CD4-positive, alpha-beta memory T cell (primary cell): ENCODE measurements at regions not wholly inside any gene's neighbourhood (a gene's known extent, or its start where the extent isn't known, plus 50 kb on each side); places are given as distances from the start of the nearest gene placed in this dataset.

Experiments
- CTCF ChIA-PET: fragments of 350-600 bp; sonication (Branson Sonifier 250); formaldehyde crosslinking; loops from one replicate; lab custom pipeline; 2021; ENCODE audit warnings: inconsistent platforms; ENCODE audit not compliant: partially characterized antibody; lab: Charles Lee
- POLR2A ChIA-PET: fragments of 350-600 bp; sonication (Branson Sonifier 250); formaldehyde crosslinking; loops from one replicate; lab custom pipeline; 2021; ENCODE audit not compliant: partially characterized antibody; lab: Charles Lee
- DNase-seq, 5 donors: peaks; one replicate each; pipeline versions ENCODE4 v3.0.0 to v3.0.0-alpha.2; 2020 to 2022; ENCODE audit warnings: mixed read lengths in 1 of 5
- H3K27ac ChIP-seq: one replicate; pipeline ENCODE4 v1.7.0; 2013; ENCODE audit warnings: low read depth, low read length
- H3K27me3 ChIP-seq: 2 replicates; pipeline ENCODE4 v1.7.0; 2013; ENCODE audit warnings: mild to moderate bottlenecking, low read length, moderate library complexity; ENCODE audit not compliant: insufficient read depth
- H3K36me3 ChIP-seq: 2 replicates; pipeline ENCODE4 v1.7.0; 2013; ENCODE audit warnings: mild to moderate bottlenecking, low read length, moderate library complexity; ENCODE audit not compliant: insufficient read depth
- H3K4me1 ChIP-seq: 2 replicates; pipeline ENCODE4 v1.7.0; 2013; ENCODE audit warnings: mild to moderate bottlenecking, low read length, moderate library complexity; ENCODE audit not compliant: insufficient read depth
- H3K4me3 ChIP-seq, 2 donors: one replicate each; pipeline ENCODE4 v1.7.0; 2013; ENCODE audit warnings: low read length in 2 of 2, mild to moderate bottlenecking in 1 of 2
- H3K9me3 ChIP-seq, 2 donors: one replicate each; pipeline ENCODE4 v1.7.0; 2013; ENCODE audit warnings: low read length in 2 of 2, control low read depth in 1 of 2; ENCODE audit not compliant: control insufficient read depth in 1 of 2
- H3K27ac Mint-ChIP-seq, 7 donors: one replicate each; pipeline ENCODE4 v1.8.0; 2020 to 2021; ENCODE audit warnings: mixed read lengths in 7 of 7, mild to moderate bottlenecking in 6 of 7, inconsistent platforms in 3 of 7, moderate library complexity in 3 of 7
- H3K27me3 Mint-ChIP-seq, 2 donors: one replicate each; pipeline ENCODE4 v1.8.0; 2020 to 2021; ENCODE audit warnings: mixed read lengths in 2 of 2
- H3K36me3 Mint-ChIP-seq, 2 donors: one replicate each; pipeline ENCODE4 v1.8.0; 2020 to 2021; ENCODE audit warnings: mixed read lengths in 2 of 2, inconsistent platforms in 1 of 2, mild to moderate bottlenecking in 1 of 2
- H3K4me1 Mint-ChIP-seq, 4 donors: one replicate each; pipeline ENCODE4 v1.8.0; 2020 to 2021; ENCODE audit warnings: mixed read lengths in 4 of 4, mild to moderate bottlenecking in 1 of 4
- H3K4me3 Mint-ChIP-seq, 8 donors: one replicate each; pipeline ENCODE4 v1.8.0; 2020 to 2021; ENCODE audit warnings: mixed read lengths in 8 of 8, mild to moderate bottlenecking in 7 of 8, moderate library complexity in 6 of 8, inconsistent platforms in 3 of 8
- H3K9me3 Mint-ChIP-seq, 8 donors: one replicate each; pipeline ENCODE4 v1.8.0; 2020 to 2021; ENCODE audit warnings: mixed read lengths in 8 of 8, mild to moderate bottlenecking in 5 of 8, inconsistent platforms in 3 of 8, moderate library complexity in 1 of 8
- intact Hi-C: fragments of 100-400 bp; cut with micrococcal nuclease; formaldehyde crosslinking; loops from one replicate; pipeline ENCODE4 v1.15.1; 2023

GRCh38 chr1:82485591-82486369, 685.0 kb downstream of the ADGRL2 start:
- no peaks in the 10 kb centered on the region for H3K27me3 ChIP-seq
- Mint-ChIP-seq H3K36me3 (no peaks in the 10 kb centered on the region), H3K27me3 (no peaks in the 10 kb centered on the region), H3K4me1 (no peaks in the 10 kb centered on the region), H3K27ac (no peak overlapping the region), H3K9me3 (peaks cover 0 to 4% (median 0%) of the 10 kb centered on the region in 8 donors), H3K4me3 (no peak overlapping the region)
- POLR2A ChIA-PET = no interaction called here
- H3K36me3 ChIP-seq = no peaks in the 10 kb centered on the region
- H3K27ac ChIP-seq = no peak overlapping the region
- CTCF ChIA-PET = no interaction called here
- DNase-seq = no peak
- intact Hi-C loops = no loop called here
- H3K9me3 ChIP-seq = no peaks in the 10 kb centered on the region
- no peak overlapping the region for H3K4me3 ChIP-seq
- H3K4me1 ChIP-seq = no peaks in the 10 kb centered on the region

GRCh38 chr1:82483146-82483545, 682.4 kb downstream of the ADGRL2 start:
- no peak for DNase-seq
- H3K9me3 ChIP-seq = no peaks in the 10 kb centered on the region
- H3K4me3 ChIP-seq = no peak overlapping the region
- H3K27ac ChIP-seq = no peak overlapping the region
- no peaks in the 10 kb centered on the region for H3K4me1 ChIP-seq
- Mint-ChIP-seq H3K9me3 (peaks cover 0 to 7% (median 0%) of the 10 kb centered on the region in 8 donors), H3K4me3 (no peak overlapping the region), H3K27me3 (no peaks in the 10 kb centered on the region), H3K36me3 (no peaks in the 10 kb centered on the region), H3K4me1 (no peaks in the 10 kb centered on the region), H3K27ac (no peak overlapping the region)
- H3K36me3 ChIP-seq = no peaks in the 10 kb centered on the region
- ChIA-PET POLR2A (no interaction called here), CTCF (no interaction called here)
- no peaks in the 10 kb centered on the region for H3K27me3 ChIP-seq
- intact Hi-C loops = no loop called here

DNA sequence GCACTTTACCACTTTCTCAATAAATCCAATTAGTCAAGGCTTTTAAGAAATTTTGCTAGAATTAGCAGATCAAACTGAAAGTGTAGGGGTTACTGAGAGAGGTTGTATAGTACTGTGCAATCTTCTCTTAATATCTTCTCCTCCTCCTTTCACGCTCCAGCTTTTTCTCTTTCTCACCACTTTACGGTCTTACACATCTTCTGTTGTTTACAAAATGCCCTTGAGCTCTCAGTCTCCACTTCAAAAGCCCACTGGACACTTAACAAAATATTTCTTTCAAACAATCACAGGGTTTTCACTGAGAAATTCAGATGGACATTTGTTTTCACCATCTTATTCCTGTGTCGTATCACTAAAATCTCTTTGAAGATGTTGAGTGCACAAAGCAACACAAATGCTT, 678.2 kb downstream of the ADGRL2 start:
- POLR2A ChIA-PET = no interaction called here
- Histone ChIP-seq H3K4me1 (no peaks in the 10 kb centered on the region), H3K9me3 (no peaks in the 10 kb centered on the region), H3K4me3 (no peak overlapping the region), H3K27ac (no peak overlapping the region), H3K27me3 (no peaks in the 10 kb centered on the region), H3K36me3 (no peaks in the 10 kb centered on the region)
- Mint-ChIP-seq H3K27ac (no peak overlapping the region), H3K4me3 (no peak overlapping the region), H3K27me3 (no peaks in the 10 kb centered on the region), H3K4me1 (no peaks in the 10 kb centered on the region), H3K36me3 (no peaks in the 10 kb centered on the region), H3K9me3 (peaks cover 0 to 11% (median under 1%) of the 10 kb centered on the region in 8 donors)
- intact Hi-C loops = no loop called here
- DNase-seq = no peak
- CTCF ChIA-PET = no interaction called here

- Mint-ChIP-seq H3K4me3 (no peak overlapping the region), H3K27me3 (no peaks in the 10 kb centered on the region), H3K36me3 (no peaks in the 10 kb centered on the region), H3K9me3 (peaks cover 0 to 7% (median 4%) of the 10 kb centered on the region in 8 donors), H3K27ac (no peak overlapping the region), H3K4me1 (no peaks in the 10 kb centered on the region)
- ChIA-PET CTCF (no interaction called here), POLR2A (no interaction called here)
- no peaks in the 10 kb centered on the region for H3K4me1 ChIP-seq
- H3K27me3 ChIP-seq = no peaks in the 10 kb centered on the region
- H3K27ac ChIP-seq = no peak overlapping the region
- no peak overlapping the region for H3K4me3 ChIP-seq
- DNase-seq = no peak
- no peaks in the 10 kb centered on the region for H3K9me3 ChIP-seq
- intact Hi-C loops = no loop called here
- no peaks in the 10 kb centered on the region for H3K36me3 ChIP-seq
Measured at GRCh38 chr1:82472489-82473131, 671.9 kb downstream of the ADGRL2 start.

- H3K4me3 ChIP-seq = no peak overlapping the region
- no peaks in the 10 kb centered on the region for H3K9me3 ChIP-seq
- CTCF ChIA-PET = no interaction called here
- no peak overlapping the region for H3K27ac ChIP-seq
- no peaks in the 10 kb centered on the region for H3K36me3 ChIP-seq
- DNase-seq = no peak
- no peaks in the 10 kb centered on the region for H3K4me1 ChIP-seq
- H3K27me3 ChIP-seq = no peaks in the 10 kb centered on the region
- Mint-ChIP-seq H3K4me1 (no peaks in the 10 kb centered on the region), H3K36me3 (no peaks in the 10 kb centered on the region), H3K4me3 (no peak overlapping the region), H3K27ac (no peak overlapping the region), H3K9me3 (peaks cover 0 to 8% (median 3%) of the 10 kb centered on the region in 8 donors), H3K27me3 (no peaks in the 10 kb centered on the region)
- intact Hi-C loops = no loop called here
- POLR2A ChIA-PET = no interaction called here
Measured at GRCh38 chr1:82466891-82467290, 666.2 kb downstream of the ADGRL2 start.

- no peaks in the 10 kb centered on the region for H3K27me3 Mint-ChIP-seq
- H3K4me3 Mint-ChIP-seq = no peak overlapping the region
- no peaks in the 10 kb centered on the region for H3K36me3 ChIP-seq
- H3K9me3 Mint-ChIP-seq = peaks cover 0 to 9% (median 3%) of the 10 kb centered on the region in 8 donors
- intact Hi-C loops = no loop called here
- no peak overlapping the region for H3K27ac ChIP-seq
- H3K4me3 ChIP-seq = no peak overlapping the region
- ChIA-PET CTCF (no interaction called here), POLR2A (no interaction called here)
- no peaks in the 10 kb centered on the region for H3K27me3 ChIP-seq
- no peak overlapping the region for H3K27ac Mint-ChIP-seq
- no peak for DNase-seq
- no peaks in the 10 kb centered on the region for H3K36me3 Mint-ChIP-seq
- H3K4me1 Mint-ChIP-seq = no peaks in the 10 kb centered on the region
- no peaks in the 10 kb centered on the region for H3K9me3 ChIP-seq
- no peaks in the 10 kb centered on the region for H3K4me1 ChIP-seq
Measured at GRCh38 chr1:82466416-82466815, 665.7 kb downstream of the ADGRL2 start.

DNA sequence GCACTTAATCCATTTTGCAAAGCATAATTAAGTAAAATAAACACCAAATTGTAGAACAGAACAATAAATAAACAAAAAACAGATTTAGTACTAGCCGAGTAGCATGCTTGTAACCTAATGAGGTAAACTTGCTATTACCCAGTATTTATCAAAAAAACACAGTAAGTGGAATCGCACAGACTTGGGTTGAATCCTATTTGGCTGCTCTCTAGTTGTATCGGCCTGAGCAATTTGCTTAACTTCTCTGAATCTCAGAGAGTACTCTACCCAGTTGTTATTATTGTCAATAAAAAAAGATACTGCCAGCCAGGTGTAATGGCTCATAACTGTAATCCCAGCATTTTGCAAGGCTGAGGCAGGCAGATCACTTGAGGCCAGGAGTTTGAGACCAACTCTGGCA, 664.3 kb downstream of the ADGRL2 start:
- CTCF ChIA-PET = no interaction called here
- Histone ChIP-seq H3K27ac (no peak overlapping the region), H3K36me3 (no peaks in the 10 kb centered on the region), H3K4me1 (no peaks in the 10 kb centered on the region), H3K27me3 (no peaks in the 10 kb centered on the region), H3K4me3 (no peak overlapping the region), H3K9me3 (no peaks in the 10 kb centered on the region)
- Mint-ChIP-seq H3K4me3 (no peak overlapping the region), H3K36me3 (no peaks in the 10 kb centered on the region), H3K9me3 (peaks cover 0 to 7% (median 2%) of the 10 kb centered on the region in 8 donors), H3K4me1 (no peaks in the 10 kb centered on the region), H3K27me3 (no peaks in the 10 kb centered on the region), H3K27ac (no peak overlapping the region)
- POLR2A ChIA-PET = no interaction called here
- DNase-seq = no peak
- intact Hi-C loops = no loop called here
